SK-N-SH (cell line): ENCODE measurements at regions not wholly inside any gene's neighbourhood (a gene's known extent, or its start where the extent isn't known, plus 50 kb on each side); places are given as distances from the start of the nearest gene placed in this dataset.
"Not testable (repeated sequence)": the region's sequence is repeated elsewhere in the genome, so short reads cannot be mapped to it uniquely, and the experiment has no call there.

Experiments
- CTCF ChIA-PET: fragments of 300-600, 350-600 bp; formaldehyde crosslinking; extraction: SDS; loops from one replicate; lab custom pipeline; 2021; lab: Yijun Ruan, JAX
- POLR2A ChIA-PET: fragments of 350-600 bp; sonication (Branson Sonifier 250); formaldehyde crosslinking; extraction: SDS; loops from one replicate; lab custom pipeline; 2020; ENCODE audit warnings: antibody characterized with exemption, inconsistent platforms; lab: Yijun Ruan, JAX
- DNase-seq: peaks from one replicate; pipeline ENCODE4 v3.0.0; 2012
- H2AFZ ChIP-seq: fragments of 200-600 bp; sonication (generic); 2 replicates; pipeline ENCODE4 v1.8.1; 2016; ENCODE audit warnings: antibody characterized with exemption, mild to moderate bottlenecking, low read depth
- H3F3A ChIP-seq: fragments of 200-600 bp; sonication (generic); replicated peaks from 2 replicates; pipeline ENCODE3; 2016; ENCODE audit warnings: antibody characterized with exemption, mild to moderate bottlenecking; ENCODE audit not compliant: insufficient read depth
- H3K27ac ChIP-seq, 2 experiments: fragments of 200-500 bp in 1 of 2; fragments of 200-600 bp in 1 of 2; sonication (Bioruptor generic) in 1 of 2; sonication (generic), shearing (Covaris generic) in 1 of 2; 2 replicates each; pipeline versions ENCODE4 v1.5.1 to v1.6.1; 2014 to 2016; ENCODE audit warnings: low read depth in 2 of 2, inconsistent platforms in 1 of 2, low read length in 1 of 2, mild to moderate bottlenecking in 1 of 2, mixed read lengths in 1 of 2
- H3K27me3 ChIP-seq: fragments of 200-600 bp; sonication (generic), shearing (Covaris generic); 2 replicates; pipeline ENCODE4 v1.6.1; 2016; ENCODE audit warnings: mixed run types; ENCODE audit not compliant: insufficient read depth
- H3K36me3 ChIP-seq, 2 experiments: fragments of 200-500 bp in 1 of 2; fragments of 200-600 bp in 1 of 2; sonication (Bioruptor generic) in 1 of 2; sonication (generic) in 1 of 2; replicated peaks in 1 of 2; 2 replicates each; pipeline versions ENCODE3 to v1.5.1; 2014 to 2016; ENCODE audit warnings: low read length in 1 of 2, mild to moderate bottlenecking in 1 of 2; ENCODE audit not compliant: insufficient read depth in 2 of 2, control insufficient read depth in 1 of 2
- H3K4me1 ChIP-seq, 2 experiments: fragments of 200-500 bp in 1 of 2; fragments of 200-600 bp in 1 of 2; sonication (Bioruptor generic) in 1 of 2; sonication (generic), shearing (Covaris generic) in 1 of 2; 2 replicates each; pipeline versions ENCODE4 v1.5.1 to v1.6.1; 2014 to 2016; ENCODE audit warnings: low read depth in 1 of 2, low read length in 1 of 2, mixed run types in 1 of 2; ENCODE audit not compliant: insufficient read depth in 2 of 2, control insufficient read depth in 1 of 2
- H3K4me2 ChIP-seq: fragments of 200-600 bp; sonication (generic), shearing (Covaris generic); 2 replicates; pipeline ENCODE4 v1.6.1; 2017; ENCODE audit warnings: mixed run types
- H3K4me3 ChIP-seq, 2 experiments: fragments of 200-500 bp in 1 of 2; fragments of 200-600 bp in 1 of 2; sonication (Bioruptor generic) in 1 of 2; sonication (generic), shearing (Covaris generic) in 1 of 2; 2 replicates each; pipeline versions ENCODE4 v1.5.1 to v1.8.1; 2014 to 2016; ENCODE audit warnings: low read depth in 2 of 2, inconsistent platforms in 1 of 2, low read length in 1 of 2, mild to moderate bottlenecking in 1 of 2, mixed read lengths in 1 of 2, moderate library complexity in 1 of 2
- H3K79me2 ChIP-seq: fragments of 200-600 bp; sonication (generic); 2 replicates; pipeline ENCODE4 v1.8.1; 2017; ENCODE audit warnings: mild to moderate bottlenecking; ENCODE audit not compliant: insufficient read depth
- H3K9ac ChIP-seq: fragments of 200-600 bp; sonication (generic); 2 replicates; pipeline ENCODE4 v1.6.1; 2017; ENCODE audit warnings: mixed run types
- H3K9me2 ChIP-seq: fragments of 200-600 bp; sonication (generic); 2 replicates; pipeline ENCODE4 v1.6.1; 2017; ENCODE audit warnings: mixed run types
- H3K9me3 ChIP-seq: fragments of 200-600 bp; sonication (generic); 2 replicates; pipeline ENCODE4 v1.6.1; 2017; ENCODE audit warnings: mixed run types, mild to moderate bottlenecking, moderate library complexity
- H4K20me1 ChIP-seq: fragments of 200-600 bp; sonication (generic); 2 replicates; pipeline ENCODE4 v1.6.1; 2017; ENCODE audit warnings: mild to moderate bottlenecking, mixed run types; ENCODE audit not compliant: insufficient read depth
- EP300 ChIP-seq, 2 experiments: IDR thresholded peaks; 2 replicates each; pipeline versions ENCODE4 v1.4.0 to v1.6.1; 2012; ENCODE audit warnings: borderline replicate concordance in 1 of 2, low read depth in 1 of 2, low read length in 1 of 2
- FOSL2 ChIP-seq: IDR thresholded peaks from 2 replicates; pipeline ENCODE4 v1.4.0; 2012; ENCODE audit warnings: low read depth, mild to moderate bottlenecking, moderate library complexity, borderline replicate concordance
- JUND ChIP-seq: IDR thresholded peaks from 2 replicates; pipeline ENCODE4 v1.4.0; 2012
- MEF2A ChIP-seq: IDR thresholded peaks from 2 replicates; pipeline ENCODE4 v1.4.0; 2012; ENCODE audit warnings: low read depth, borderline replicate concordance
- MXI1 ChIP-seq: IDR thresholded peaks from 2 replicates; pipeline ENCODE4 v1.6.1; 2012; ENCODE audit warnings: mild to moderate bottlenecking, low read depth, low read length, improper control_type of control experiment
- NFIC ChIP-seq: IDR thresholded peaks from 2 replicates; pipeline ENCODE4 v1.4.0; 2012; ENCODE audit warnings: borderline replicate concordance
- NRF1 ChIP-seq: IDR thresholded peaks from 2 replicates; pipeline ENCODE4 v1.6.1; 2012; ENCODE audit warnings: low read depth, mild to moderate bottlenecking, low read length
- POLR2AphosphoS5 ChIP-seq: IDR thresholded peaks from 2 replicates; pipeline ENCODE4 v1.6.1; 2012; ENCODE audit warnings: low read depth, low read length
- RAD21 ChIP-seq: IDR thresholded peaks from 2 replicates; pipeline ENCODE4 v1.6.1; 2012; ENCODE audit warnings: mild to moderate bottlenecking, low read length
- SIN3A ChIP-seq: IDR thresholded peaks from 2 replicates; pipeline ENCODE4 v1.6.1; 2012; ENCODE audit warnings: low read depth, mild to moderate bottlenecking, low read length, moderate library complexity, borderline replicate concordance
- SMC3 ChIP-seq: IDR thresholded peaks from 2 replicates; pipeline ENCODE4 v1.6.1; 2012; ENCODE audit warnings: low read depth, low read length, improper control_type of control experiment
- TCF12 ChIP-seq: IDR thresholded peaks from 2 replicates; pipeline ENCODE4 v1.4.0; 2012
- TEAD4 ChIP-seq: IDR thresholded peaks from 2 replicates; pipeline ENCODE4 v1.4.0; 2012; ENCODE audit warnings: mild to moderate bottlenecking, borderline replicate concordance; ENCODE audit not compliant: insufficient read depth
- WGBS: methylation state at CpG from one replicate; pipeline ENCODE4 v1.1.6; 2017; ENCODE audit warnings: low lambda C conversion rate; 5-methylcytosine and 5-hydroxymethylcytosine counted together
- TF ChIP-seq, protein P1 (sequence below): IDR thresholded peaks from 2 replicates; pipeline ENCODE4 v1.6.1; 2012; ENCODE audit warnings: mild to moderate bottlenecking, low read depth, low read length, moderate library complexity
- TF ChIP-seq, protein P2 (sequence below): IDR thresholded peaks from 2 replicates; pipeline ENCODE4 v1.4.0; 2012; ENCODE audit warnings: low read depth
- TF ChIP-seq, protein P3 (sequence below): IDR thresholded peaks from 2 replicates; pipeline ENCODE4 v1.4.0; 2012; ENCODE audit warnings: low read depth, borderline replicate concordance
- TF ChIP-seq, protein P4 (sequence below): IDR thresholded peaks from 2 replicates; pipeline ENCODE4 v1.4.0; 2012; ENCODE audit warnings: low read depth, borderline replicate concordance

DNA sequence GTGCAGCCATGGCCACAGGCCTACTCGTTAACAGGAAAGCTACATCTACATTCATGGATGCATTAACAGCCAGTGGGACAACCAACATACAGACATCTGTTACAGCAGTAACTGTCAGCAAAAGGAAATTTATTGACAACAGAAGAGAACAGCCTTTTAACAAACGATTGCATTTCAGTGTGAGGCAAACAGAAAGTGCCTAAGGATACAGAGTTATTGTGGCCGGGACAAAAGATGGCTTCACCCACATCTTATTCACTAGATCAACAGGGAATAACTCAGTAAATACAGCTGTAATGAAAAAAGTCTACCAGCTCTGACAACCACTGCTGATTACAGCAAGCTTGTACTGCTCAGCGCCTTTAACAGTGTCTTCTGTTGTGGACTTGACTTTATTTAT is 61.5 kb upstream of the TBL1X start:
- Histone ChIP-seq H2AFZ (no peak overlapping the region), H3K4me1 (no peaks in the 10 kb centered on the region), H3K27me3 (no peaks in the 10 kb centered on the region; the same call in 1 of the 2 replicates), H3K9me3 (no peaks in the 10 kb centered on the region), H3K4me3 (no peak overlapping the region), H3K4me2 (no peak overlapping the region), H3K27ac (no peak overlapping the region), H4K20me1 (no peaks in the 10 kb centered on the region), H3K79me2 (no peaks in the 10 kb centered on the region), H3K9me2 (no peaks in the 10 kb centered on the region), H3K36me3 (no peaks in the 10 kb centered on the region), H3F3A (no peaks in the 10 kb centered on the region), H3K9ac (no peak overlapping the region)
- no peak for DNase-seq
- POLR2A ChIA-PET, result no interaction called here
- WGBS, result 27% methylated on average over 4 of the region's 4 CpGs
- no peak for TF ChIP-seq EP300 (IDR thresholded peaks at IDR 0.05; ENCODE audit: borderline replicate concordance in 1 of 2, low read depth in 1 of 2, low read length in 1 of 2)
- no peak for TF ChIP-seq TCF12
- no peak for TF ChIP-seq TEAD4
- TF ChIP-seq POLR2AphosphoS5, result no peak
- no peak for TF ChIP-seq MEF2A
- TF ChIP-seq, protein P1, sequence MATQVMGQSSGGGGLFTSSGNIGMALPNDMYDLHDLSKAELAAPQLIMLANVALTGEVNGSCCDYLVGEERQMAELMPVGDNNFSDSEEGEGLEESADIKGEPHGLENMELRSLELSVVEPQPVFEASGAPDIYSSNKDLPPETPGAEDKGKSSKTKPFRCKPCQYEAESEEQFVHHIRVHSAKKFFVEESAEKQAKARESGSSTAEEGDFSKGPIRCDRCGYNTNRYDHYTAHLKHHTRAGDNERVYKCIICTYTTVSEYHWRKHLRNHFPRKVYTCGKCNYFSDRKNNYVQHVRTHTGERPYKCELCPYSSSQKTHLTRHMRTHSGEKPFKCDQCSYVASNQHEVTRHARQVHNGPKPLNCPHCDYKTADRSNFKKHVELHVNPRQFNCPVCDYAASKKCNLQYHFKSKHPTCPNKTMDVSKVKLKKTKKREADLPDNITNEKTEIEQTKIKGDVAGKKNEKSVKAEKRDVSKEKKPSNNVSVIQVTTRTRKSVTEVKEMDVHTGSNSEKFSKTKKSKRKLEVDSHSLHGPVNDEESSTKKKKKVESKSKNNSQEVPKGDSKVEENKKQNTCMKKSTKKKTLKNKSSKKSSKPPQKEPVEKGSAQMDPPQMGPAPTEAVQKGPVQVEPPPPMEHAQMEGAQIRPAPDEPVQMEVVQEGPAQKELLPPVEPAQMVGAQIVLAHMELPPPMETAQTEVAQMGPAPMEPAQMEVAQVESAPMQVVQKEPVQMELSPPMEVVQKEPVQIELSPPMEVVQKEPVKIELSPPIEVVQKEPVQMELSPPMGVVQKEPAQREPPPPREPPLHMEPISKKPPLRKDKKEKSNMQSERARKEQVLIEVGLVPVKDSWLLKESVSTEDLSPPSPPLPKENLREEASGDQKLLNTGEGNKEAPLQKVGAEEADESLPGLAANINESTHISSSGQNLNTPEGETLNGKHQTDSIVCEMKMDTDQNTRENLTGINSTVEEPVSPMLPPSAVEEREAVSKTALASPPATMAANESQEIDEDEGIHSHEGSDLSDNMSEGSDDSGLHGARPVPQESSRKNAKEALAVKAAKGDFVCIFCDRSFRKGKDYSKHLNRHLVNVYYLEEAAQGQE, result no peak
- TF ChIP-seq RAD21, result no peak
- no peak for TF ChIP-seq FOSL2
- TF ChIP-seq, protein P2, sequence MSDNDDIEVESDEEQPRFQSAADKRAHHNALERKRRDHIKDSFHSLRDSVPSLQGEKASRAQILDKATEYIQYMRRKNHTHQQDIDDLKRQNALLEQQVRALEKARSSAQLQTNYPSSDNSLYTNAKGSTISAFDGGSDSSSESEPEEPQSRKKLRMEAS, result no peak
- TF ChIP-seq SMC3, result no peak
- TF ChIP-seq, protein P3, sequence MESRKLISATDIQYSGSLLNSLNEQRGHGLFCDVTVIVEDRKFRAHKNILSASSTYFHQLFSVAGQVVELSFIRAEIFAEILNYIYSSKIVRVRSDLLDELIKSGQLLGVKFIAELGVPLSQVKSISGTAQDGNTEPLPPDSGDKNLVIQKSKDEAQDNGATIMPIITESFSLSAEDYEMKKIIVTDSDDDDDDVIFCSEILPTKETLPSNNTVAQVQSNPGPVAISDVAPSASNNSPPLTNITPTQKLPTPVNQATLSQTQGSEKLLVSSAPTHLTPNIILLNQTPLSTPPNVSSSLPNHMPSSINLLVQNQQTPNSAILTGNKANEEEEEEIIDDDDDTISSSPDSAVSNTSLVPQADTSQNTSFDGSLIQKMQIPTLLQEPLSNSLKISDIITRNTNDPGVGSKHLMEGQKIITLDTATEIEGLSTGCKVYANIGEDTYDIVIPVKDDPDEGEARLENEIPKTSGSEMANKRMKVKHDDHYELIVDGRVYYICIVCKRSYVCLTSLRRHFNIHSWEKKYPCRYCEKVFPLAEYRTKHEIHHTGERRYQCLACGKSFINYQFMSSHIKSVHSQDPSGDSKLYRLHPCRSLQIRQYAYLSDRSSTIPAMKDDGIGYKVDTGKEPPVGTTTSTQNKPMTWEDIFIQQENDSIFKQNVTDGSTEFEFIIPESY, result no peak
- no peak for TF ChIP-seq JUND
- TF ChIP-seq, protein P4, sequence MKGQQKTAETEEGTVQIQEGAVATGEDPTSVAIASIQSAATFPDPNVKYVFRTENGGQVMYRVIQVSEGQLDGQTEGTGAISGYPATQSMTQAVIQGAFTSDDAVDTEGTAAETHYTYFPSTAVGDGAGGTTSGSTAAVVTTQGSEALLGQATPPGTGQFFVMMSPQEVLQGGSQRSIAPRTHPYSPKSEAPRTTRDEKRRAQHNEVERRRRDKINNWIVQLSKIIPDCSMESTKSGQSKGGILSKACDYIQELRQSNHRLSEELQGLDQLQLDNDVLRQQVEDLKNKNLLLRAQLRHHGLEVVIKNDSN, result no peak
- TF ChIP-seq MXI1, result no peak
- TF ChIP-seq NRF1, result no peak
- no peak for TF ChIP-seq NFIC
- no peak for TF ChIP-seq SIN3A
- CTCF ChIA-PET, result no interaction called here

DNA sequence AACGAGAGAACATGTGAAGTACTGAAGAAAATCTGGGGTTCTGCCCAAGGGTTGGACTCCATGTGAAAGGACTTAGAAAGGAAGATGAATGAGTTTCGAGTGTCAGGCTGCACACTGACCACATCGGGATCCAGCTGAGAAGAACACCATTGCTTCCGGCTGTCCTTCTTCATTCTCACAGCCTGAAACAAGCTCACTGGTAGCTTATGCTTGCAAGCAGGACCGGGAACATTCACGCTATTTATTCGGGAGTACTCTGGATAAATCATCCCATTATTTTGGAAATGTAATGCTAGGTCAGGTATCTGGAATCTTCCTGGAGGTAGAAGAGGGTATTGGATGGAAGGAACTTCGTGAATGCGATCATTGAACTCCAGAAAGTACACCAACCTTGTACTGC is 59.2 kb upstream of the TBL1X start:
- H3K4me1 ChIP-seq, DNase-seq: not testable (repeated sequence)

DNA sequence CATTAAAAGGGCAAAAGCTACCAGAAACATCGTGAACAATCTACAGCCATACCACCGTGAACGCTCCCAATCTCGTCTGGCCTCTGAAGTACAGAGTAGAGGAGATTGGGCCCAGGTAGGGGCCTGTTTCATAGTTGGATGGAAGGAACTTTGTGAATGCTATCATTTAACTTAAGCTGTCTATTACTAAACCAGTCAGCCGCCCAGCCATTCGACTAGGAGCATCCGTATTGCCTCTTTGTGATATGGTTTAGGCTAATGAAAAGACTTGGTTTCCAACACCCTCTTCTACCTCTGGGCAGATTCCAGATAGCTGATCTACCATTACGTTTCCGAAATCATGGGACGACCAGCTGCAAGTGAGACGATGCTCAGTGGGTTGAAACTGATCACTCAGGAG is 54.0 kb upstream of the TBL1X start:
- H3K4me3 ChIP-seq, POLR2A ChIA-PET, H2AFZ ChIP-seq, H3K36me3 ChIP-seq, H3K27ac ChIP-seq, DNase-seq, H3K9ac ChIP-seq, H4K20me1 ChIP-seq, H3F3A ChIP-seq, H3K27me3 ChIP-seq, CTCF ChIA-PET, H3K9me2 ChIP-seq, H3K4me1 ChIP-seq, H3K4me2 ChIP-seq, H3K9me3 ChIP-seq, H3K79me2 ChIP-seq: not testable (repeated sequence)
- 42% methylated on average over 5 of the region's 11 CpGs for WGBS

More for the DNA sequence above, 59.2 kb upstream of the TBL1X start:
- H3F3A ChIP-seq, POLR2A ChIA-PET, H3K79me2 ChIP-seq, H3K4me3 ChIP-seq, H3K9me2 ChIP-seq, H3K27ac ChIP-seq, H3K27me3 ChIP-seq, H2AFZ ChIP-seq, H3K9ac ChIP-seq, H3K9me3 ChIP-seq, H3K4me2 ChIP-seq, CTCF ChIA-PET, H4K20me1 ChIP-seq, H3K36me3 ChIP-seq: not testable (repeated sequence)
- WGBS, result 21% methylated on average over 9 of the region's 9 CpGs
